ENCODE measurements at regions not wholly inside any gene's neighbourhood (a gene's known extent, or its start where the extent isn't known, plus 50 kb on each side); places are given as distances from the start of the nearest gene placed in this dataset.

DNA sequence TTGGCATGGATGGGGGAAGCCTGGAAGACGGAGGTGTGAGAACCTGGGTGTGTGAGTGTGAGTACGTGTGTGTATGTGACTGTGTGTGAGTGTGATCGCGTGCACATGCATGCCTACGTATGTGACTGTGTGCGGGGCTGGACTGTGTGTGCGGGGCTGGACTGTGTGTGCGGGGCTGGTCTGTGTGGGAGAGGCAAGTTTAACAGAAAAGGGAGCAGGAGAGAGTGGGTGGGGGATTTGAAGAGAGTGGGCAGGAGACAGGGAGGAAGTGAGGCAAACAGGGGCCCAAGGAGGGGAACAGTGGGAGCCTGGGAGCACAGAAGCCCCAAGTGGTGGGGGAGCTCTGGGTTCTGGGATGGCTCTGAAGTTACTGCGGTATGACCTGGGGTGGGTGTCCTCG, 103.7 kb upstream of the LHX5 start:
- TF ChIP-seq, protein P1, sequence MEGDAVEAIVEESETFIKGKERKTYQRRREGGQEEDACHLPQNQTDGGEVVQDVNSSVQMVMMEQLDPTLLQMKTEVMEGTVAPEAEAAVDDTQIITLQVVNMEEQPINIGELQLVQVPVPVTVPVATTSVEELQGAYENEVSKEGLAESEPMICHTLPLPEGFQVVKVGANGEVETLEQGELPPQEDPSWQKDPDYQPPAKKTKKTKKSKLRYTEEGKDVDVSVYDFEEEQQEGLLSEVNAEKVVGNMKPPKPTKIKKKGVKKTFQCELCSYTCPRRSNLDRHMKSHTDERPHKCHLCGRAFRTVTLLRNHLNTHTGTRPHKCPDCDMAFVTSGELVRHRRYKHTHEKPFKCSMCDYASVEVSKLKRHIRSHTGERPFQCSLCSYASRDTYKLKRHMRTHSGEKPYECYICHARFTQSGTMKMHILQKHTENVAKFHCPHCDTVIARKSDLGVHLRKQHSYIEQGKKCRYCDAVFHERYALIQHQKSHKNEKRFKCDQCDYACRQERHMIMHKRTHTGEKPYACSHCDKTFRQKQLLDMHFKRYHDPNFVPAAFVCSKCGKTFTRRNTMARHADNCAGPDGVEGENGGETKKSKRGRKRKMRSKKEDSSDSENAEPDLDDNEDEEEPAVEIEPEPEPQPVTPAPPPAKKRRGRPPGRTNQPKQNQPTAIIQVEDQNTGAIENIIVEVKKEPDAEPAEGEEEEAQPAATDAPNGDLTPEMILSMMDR (conservative IDR thresholded peaks at IDR 0.05) = no peak
- H3K27ac ChIP-seq = no peak overlapping the region

DNA sequence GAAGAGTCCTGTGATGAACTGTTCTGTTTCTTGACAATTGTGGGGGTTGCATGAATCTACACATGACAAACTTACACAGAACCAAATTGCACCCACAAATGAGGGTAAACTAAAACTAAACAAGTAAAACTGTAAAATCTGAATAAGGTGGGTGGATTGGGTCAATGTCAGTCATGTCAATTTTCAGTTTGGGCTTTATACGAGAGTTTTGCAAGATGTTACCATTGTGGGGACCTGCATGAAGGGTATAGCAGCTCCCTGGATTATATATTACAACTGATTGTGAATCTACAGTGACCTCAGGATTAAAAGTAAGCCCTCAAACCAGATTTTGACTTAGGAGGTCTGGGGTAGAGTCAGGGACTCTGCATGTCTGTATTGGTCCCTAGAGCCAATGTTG, 101.5 kb upstream of the LHX5 start:
- no peak overlapping the region for H3K27ac ChIP-seq
- TF ChIP-seq, protein P1 (conservative IDR thresholded peaks at IDR 0.05) = no peak

DNA sequence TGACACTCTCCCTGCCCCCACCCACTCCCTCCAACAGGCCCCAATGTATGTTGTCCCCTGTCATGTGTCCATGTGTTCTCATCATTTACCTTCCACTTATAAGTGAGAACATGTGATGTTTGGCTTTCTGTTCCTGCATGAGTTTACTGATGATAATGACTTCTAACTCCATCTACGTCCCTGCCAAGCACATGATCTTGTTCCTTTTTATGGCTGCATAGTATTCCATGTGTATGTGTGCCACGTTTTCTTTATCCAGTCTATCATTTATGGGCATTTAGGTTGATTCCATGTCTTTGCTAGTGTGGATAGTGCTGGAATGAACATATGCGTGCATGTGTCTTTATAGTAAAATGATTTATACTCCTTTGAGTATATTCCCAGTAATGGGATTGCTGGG, 100.0 kb upstream of the LHX5 start:
- TF ChIP-seq, protein P1 (conservative IDR thresholded peaks at IDR 0.05) = no peak
- H3K27ac ChIP-seq = no peak overlapping the region

DNA sequence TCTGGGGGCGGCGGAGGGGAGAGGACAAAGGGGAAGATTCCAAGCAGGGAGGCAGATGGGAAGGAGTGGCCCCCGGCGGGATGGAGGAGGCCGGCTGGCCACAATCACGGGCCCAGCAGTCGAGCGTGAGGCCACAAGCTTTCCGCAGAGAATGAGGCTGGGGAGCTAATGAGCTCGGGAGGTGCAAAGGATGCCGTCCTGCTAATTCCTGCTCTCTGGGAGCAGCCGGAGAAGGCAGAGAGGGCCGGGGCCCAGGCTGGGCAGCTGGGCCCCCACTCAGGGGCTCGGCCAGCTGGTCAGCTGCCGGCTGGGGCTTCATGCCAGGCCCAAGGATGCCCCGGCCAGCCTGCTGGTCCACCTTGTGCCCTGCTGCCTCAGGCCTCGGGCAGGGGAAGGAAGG, 98.1 kb upstream of the LHX5 start:
- TF ChIP-seq, protein P1 (conservative IDR thresholded peaks at IDR 0.05) = no peak
- no peak overlapping the region for H3K27ac ChIP-seq

DNA sequence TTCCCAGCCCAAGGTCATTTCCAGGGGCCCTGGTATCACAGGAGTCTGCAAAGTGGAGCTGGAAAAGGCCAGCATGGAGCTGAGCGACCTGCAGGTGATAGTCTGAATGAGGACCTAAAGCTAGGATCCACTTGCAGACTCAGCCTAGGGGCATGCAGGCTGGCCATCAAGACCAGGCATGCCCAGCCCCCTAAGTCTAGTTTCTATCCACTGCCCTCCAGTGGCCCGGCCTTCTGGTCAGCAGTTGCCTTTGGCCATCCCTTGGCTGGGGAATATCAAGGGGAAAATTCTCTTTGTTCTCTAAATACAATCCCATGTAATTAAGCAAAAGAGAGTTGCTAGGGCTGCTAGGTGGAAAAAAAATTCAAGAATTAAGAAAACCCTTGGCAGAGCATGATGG, 96.3 kb upstream of the LHX5 start:
- TF ChIP-seq, protein P1 (conservative IDR thresholded peaks at IDR 0.05) = no peak

DNA sequence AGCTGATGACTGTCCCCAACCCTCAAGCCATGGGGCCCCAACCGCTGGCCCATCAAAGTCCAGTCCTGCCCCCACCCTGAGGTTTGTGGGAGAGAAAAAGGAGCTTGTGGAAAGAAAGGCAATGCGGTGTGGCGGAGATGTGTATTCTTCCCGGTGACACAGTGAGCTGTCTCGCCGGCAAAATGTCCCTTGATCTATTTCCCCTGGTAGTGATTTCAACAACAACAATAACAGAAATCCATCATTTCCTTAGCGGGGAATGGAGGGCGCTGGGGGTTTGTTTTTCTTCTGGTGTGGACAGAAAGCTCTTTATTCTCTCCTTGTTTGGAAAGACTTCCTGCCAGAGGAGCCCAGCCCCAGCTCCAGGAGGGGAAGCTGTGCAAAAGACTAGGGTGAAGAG, 93.7 kb upstream of the LHX5 start:
- TF ChIP-seq, protein P1 (conservative IDR thresholded peaks at IDR 0.05) = no peak
- H3K27ac ChIP-seq = no peak overlapping the region

More for the DNA sequence above, 96.3 kb upstream of the LHX5 start:
- H3K27ac ChIP-seq = no peak overlapping the region

DNA sequence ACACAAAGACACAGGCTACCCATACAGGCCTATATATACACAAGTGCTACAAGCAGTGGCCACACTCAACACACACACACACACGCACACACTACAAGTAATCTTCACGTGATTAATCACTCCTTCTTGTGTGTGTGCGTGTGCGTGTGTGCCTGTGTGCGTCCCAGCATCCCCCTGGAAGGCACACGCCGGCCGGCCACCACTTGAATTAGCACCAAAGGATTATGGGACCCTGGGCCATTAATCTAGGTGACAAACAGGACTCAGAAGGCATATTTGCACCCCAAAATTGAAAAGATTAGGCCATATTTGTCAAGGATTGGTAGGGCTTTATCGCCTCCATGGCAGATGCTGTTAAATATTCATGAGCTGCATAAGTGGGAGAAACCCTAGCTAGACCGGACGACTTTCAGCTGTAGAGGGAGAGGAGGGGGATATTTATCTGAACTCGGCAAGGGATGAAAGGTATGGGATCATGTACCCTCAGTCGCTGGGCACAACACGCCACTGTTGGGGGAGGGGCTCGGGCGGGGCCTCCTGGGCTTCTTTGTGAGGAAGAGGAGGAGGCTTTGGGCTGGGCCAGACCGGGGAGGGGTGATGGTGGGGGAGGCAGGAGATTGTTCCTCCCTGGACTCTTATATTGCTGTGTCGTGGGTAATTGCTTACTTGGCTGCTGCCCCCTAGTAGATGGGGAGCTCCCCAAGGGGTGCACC, 89.6 kb upstream of the LHX5 start:
- no peak overlapping the region for H3K27ac ChIP-seq
- TF ChIP-seq, protein P1 (conservative IDR thresholded peaks at IDR 0.05) = no peak

Data from VCaP (cell line).